Common myeloid progenitor, CD34-positive (primary cell): ENCODE measurements at regions not wholly inside any gene's neighbourhood (a gene's known extent, or its start where the extent isn't known, plus 50 kb on each side); places are given as distances from the start of the nearest gene placed in this dataset.
A peak's percentile ranks its signal among the peaks of the same experiment; 100 is the strongest.

Source experiments
- CTCF ChIA-PET: fragments of 350-600 bp; sonication (Branson Sonifier 250); formaldehyde crosslinking; loops from one replicate; lab custom pipeline; 2021; ENCODE audit warnings: antibody characterized with exemption; lab: Charles Lee
- POLR2A ChIA-PET: fragments of 350-600 bp; sonication (Branson Sonifier 250); formaldehyde crosslinking; loops from one replicate; lab custom pipeline; 2021; ENCODE audit warnings: antibody characterized with exemption; lab: Charles Lee
- DNase-seq, 3 donors: peaks; one replicate each; pipeline versions ENCODE4 v3.0.0 to v3.0.0-alpha.2; 2013
- H3K27ac ChIP-seq, 2 experiments: 1 replicate in 1 of 2; 2 replicates in 1 of 2; pipeline ENCODE4 v1.7.0; 2013; ENCODE audit warnings: inconsistent platforms in 2 of 2, low read length in 2 of 2, mild to moderate bottlenecking in 2 of 2, low read depth in 1 of 2, moderate library complexity in 1 of 2; ENCODE audit not compliant: severe bottlenecking in 2 of 2, insufficient read depth in 1 of 2, poor library complexity in 1 of 2
- H3K27me3 ChIP-seq, 5 experiments: replicated peaks in 2 of 5; 1 replicate in 3 of 5; 2 replicates in 2 of 5; pipeline versions ENCODE4 v1.6.1 to v1.7.0; 2013; ENCODE audit warnings: low read length in 4 of 5, mild to moderate bottlenecking in 2 of 5, moderate library complexity in 2 of 5, inconsistent platforms in 1 of 5; ENCODE audit not compliant: insufficient read depth in 5 of 5, control insufficient read depth in 4 of 5
- H3K36me3 ChIP-seq, 4 experiments: 1 replicate in 2 of 4; 2 replicates in 2 of 4; pipeline versions ENCODE4 v1.6.1 to v1.7.0; 2013; ENCODE audit warnings: low read length in 3 of 4, control low read depth in 1 of 4, mild to moderate bottlenecking in 1 of 4; ENCODE audit not compliant: control insufficient read depth in 4 of 4, insufficient read depth in 4 of 4
- H3K4me1 ChIP-seq, 4 experiments: 1 replicate in 3 of 4; 2 replicates in 1 of 4; pipeline versions ENCODE4 v1.6.1 to v1.7.1; 2013; ENCODE audit warnings: low read length in 3 of 4, mild to moderate bottlenecking in 3 of 4, control low read depth in 1 of 4, inconsistent platforms in 1 of 4, moderate library complexity in 1 of 4; ENCODE audit not compliant: control insufficient read depth in 4 of 4, insufficient read depth in 4 of 4; ENCODE audit errors: control extremely low read depth in 1 of 4
- H3K4me3 ChIP-seq, 7 experiments: 1 replicate in 4 of 7; 2 replicates in 3 of 7; pipeline versions ENCODE4 v1.5.1 to v1.7.0; 2013; ENCODE audit warnings: mild to moderate bottlenecking in 7 of 7, low read length in 6 of 7, moderate library complexity in 6 of 7, inconsistent platforms in 2 of 7, low read depth in 2 of 7, control low read depth in 1 of 7; ENCODE audit not compliant: insufficient read depth in 4 of 7, control insufficient read depth in 1 of 7; ENCODE audit errors: extremely low read depth in 1 of 7
- H3K9me3 ChIP-seq, 5 experiments: 1 replicate in 4 of 5; 2 replicates in 1 of 5; pipeline versions ENCODE4 v1.6.1 to v1.7.1; 2013; ENCODE audit warnings: low read length in 4 of 5, mild to moderate bottlenecking in 2 of 5, inconsistent platforms in 1 of 5, low read depth in 1 of 5, moderate library complexity in 1 of 5; ENCODE audit not compliant: control insufficient read depth in 4 of 5, insufficient read depth in 2 of 5; ENCODE audit errors: control extremely low read depth in 1 of 5
- WGBS: methylation state at CpG from one replicate; pipeline ENCODE4 v1.1.5; 2013; ENCODE audit not compliant: insufficient coverage; 5-methylcytosine and 5-hydroxymethylcytosine counted together

GRCh38 chrX:78437621-78438020 is 110.2 kb upstream of the CYSLTR1 start:
- WGBS = no CpG with 5 or more reads among the region's 2 CpGs
- POLR2A ChIA-PET = no interaction called here

GRCh38 chrX:78429172-78429571 is 101.8 kb upstream of the CYSLTR1 start:
- POLR2A ChIA-PET = no interaction called here
- CTCF ChIA-PET = no interaction called here
- Histone ChIP-seq H3K27me3 (no peaks in the 10 kb centered on the region), H3K36me3 (no peaks in the 10 kb centered on the region), H3K4me1 (no peaks in the 10 kb centered on the region), H3K9me3 (no peaks in the 10 kb centered on the region), H3K4me3 (no peak overlapping the region), H3K27ac (no peak overlapping the region)
- no CpG with 5 or more reads among the region's 3 CpGs for WGBS
- no peak for DNase-seq

More at GRCh38 chrX:78437621-78438020, 110.2 kb upstream of the CYSLTR1 start:
- H3K36me3 ChIP-seq = no peaks in the 10 kb centered on the region
- H3K27me3 ChIP-seq = no peaks in the 10 kb centered on the region
- H3K4me3 ChIP-seq = no peak overlapping the region
- H3K9me3 ChIP-seq = no peaks in the 10 kb centered on the region
- DNase-seq = no peak
- H3K4me1 ChIP-seq = no peaks in the 10 kb centered on the region
- H3K27ac ChIP-seq = no peak overlapping the region
- CTCF ChIA-PET = no interaction called here

- H3K27ac ChIP-seq = no peak overlapping the region
- ChIA-PET CTCF (no interaction called here), POLR2A (no interaction called here)
- WGBS = 92% methylated on average over 1 of the region's 2 CpGs
- no peaks in the 10 kb centered on the region for H3K36me3 ChIP-seq
- H3K9me3 ChIP-seq = peaks cover 0 to 10% (median 8%) of the 10 kb centered on the region in 5 experiments
- no peaks in the 10 kb centered on the region for H3K27me3 ChIP-seq
- no peak for DNase-seq
- H3K4me3 ChIP-seq = no peak overlapping the region
- H3K4me1 ChIP-seq = no peaks in the 10 kb centered on the region
Observed at GRCh38 chrX:78388663-78389062, 61.3 kb upstream of the CYSLTR1 start.

- Histone ChIP-seq H3K27me3 (no peaks in the 10 kb centered on the region), H3K9me3 (peaks cover 0 to 10% (median 8%) of the 10 kb centered on the region in 5 experiments), H3K4me1 (no peaks in the 10 kb centered on the region), H3K4me3 (no peak overlapping the region), H3K36me3 (no peaks in the 10 kb centered on the region), H3K27ac (no peak overlapping the region)
- no peak for DNase-seq
- POLR2A ChIA-PET = no interaction called here
- CTCF ChIA-PET = no interaction called here
Observed at GRCh38 chrX:78387364-78387763, 60.0 kb upstream of the CYSLTR1 start.

- Histone ChIP-seq H3K36me3 (no peaks in the 10 kb centered on the region), H3K4me1 (peaks cover 0 to 3% (median under 1%) of the 10 kb centered on the region in 4 experiments), H3K9me3 (peaks cover 0 to 10% (median 8%) of the 10 kb centered on the region in 5 experiments), H3K4me3 (no peak overlapping the region), H3K27me3 (no peaks in the 10 kb centered on the region), H3K27ac (no peak overlapping the region)
- ChIA-PET CTCF (no interaction called here), POLR2A (no interaction called here)
- DNase-seq = no peak
Observed at GRCh38 chrX:78384486-78384885, 57.1 kb upstream of the CYSLTR1 start.

GRCh38 chrX:78383594-78383993 is 56.2 kb upstream of the CYSLTR1 start:
- no peak overlapping the region for H3K27ac ChIP-seq
- no peaks in the 10 kb centered on the region for H3K36me3 ChIP-seq
- peaks cover 0 to 10% (median 5%) of the 10 kb centered on the region in 5 experiments for H3K9me3 ChIP-seq
- no peak for DNase-seq
- peaks cover 0 to 11% (median 4%) of the 10 kb centered on the region in 4 experiments for H3K4me1 ChIP-seq
- ChIA-PET CTCF (no interaction called here), POLR2A (no interaction called here)
- no peaks in the 10 kb centered on the region for H3K27me3 ChIP-seq
- WGBS = 82% methylated on average over 3 of the region's 3 CpGs
- no peak overlapping the region for H3K4me3 ChIP-seq

GRCh38 chrX:78378476-78379115 is 51.2 kb upstream of the CYSLTR1 start:
- H3K4me3 ChIP-seq = peak overlapping the region in 1 of 7 experiments; percentile 23
- H3K27me3 ChIP-seq = no peaks in the 10 kb centered on the region
- H3K9me3 ChIP-seq = no peaks in the 10 kb centered on the region
- 7% methylated on average over 2 of the region's 2 CpGs for WGBS
- H3K27ac ChIP-seq = no peak overlapping the region
- POLR2A ChIA-PET = no interaction called here
- DNase-seq = peak; percentile 2 to 15 (median 6)
- CTCF ChIA-PET = no interaction called here
- H3K4me1 ChIP-seq = peaks cover 0 to 29% (median 8%) of the 10 kb centered on the region in 4 experiments
- H3K36me3 ChIP-seq = no peaks in the 10 kb centered on the region
